H1 (cell line): ENCODE measurements at regions not wholly inside any gene's neighbourhood (a gene's known extent, or its start where the extent isn't known, plus 50 kb on each side); places are given as distances from the start of the nearest gene placed in this dataset.

Source experiments
- CTCF ChIA-PET: fragments of 300-600 bp; sonication (Branson Sonifier 250); formaldehyde crosslinking; loops from one replicate; lab custom pipeline; 2021; ENCODE audit not compliant: partially characterized antibody; lab: Charles Lee
- POLR2A ChIA-PET: fragments of 300-600 bp; sonication (Branson Sonifier 250); formaldehyde crosslinking; loops from one replicate; lab custom pipeline; 2021; ENCODE audit warnings: inconsistent platforms; ENCODE audit not compliant: partially characterized antibody; lab: Charles Lee
- DNase-seq, 2 experiments: peaks; one replicate each; pipeline versions ENCODE4 v3.0.0 to v3.0.0-alpha.2; 2010 to 2022; ENCODE audit warnings: low spot score in 2 of 2, low read depth in 1 of 2, mixed read lengths in 1 of 2
- FAIRE-seq: peaks from 2 replicates; lab custom pipeline; 2011; peaks lifted over from hg19 to GRCh38; lab: Jason Lieb, UNC
- H2AFZ ChIP-seq: 2 replicates; pipeline ENCODE4 v1.8.1; 2012; ENCODE audit warnings: low read length, inconsistent platforms
- H2AK5ac ChIP-seq: 2 replicates; pipeline ENCODE4 v1.6.1; 2013; ENCODE audit warnings: low read depth, low read length
- H2BK120ac ChIP-seq: replicated peaks from 2 replicates; pipeline ENCODE3; 2013; ENCODE audit warnings: low read depth, low read length, inconsistent platforms
- H2BK12ac ChIP-seq: 2 replicates; pipeline ENCODE4 v1.6.1; 2013; ENCODE audit warnings: low read depth, low read length
- H2BK15ac ChIP-seq: 2 replicates; pipeline ENCODE4 v1.6.1; 2013; ENCODE audit warnings: low read length
- H2BK20ac ChIP-seq: 2 replicates; pipeline ENCODE4 v1.6.1; 2013; ENCODE audit warnings: low read length
- H2BK5ac ChIP-seq: 2 replicates; pipeline ENCODE4 v1.6.1; 2013; ENCODE audit warnings: low read depth, low read length
- H3K14ac ChIP-seq: 2 replicates; pipeline ENCODE4 v1.6.1; 2013; ENCODE audit warnings: inconsistent platforms; ENCODE audit not compliant: insufficient read length
- H3K18ac ChIP-seq: 2 replicates; pipeline ENCODE4 v1.6.1; 2013; ENCODE audit warnings: low read length; ENCODE audit errors: extremely low read depth
- H3K23ac ChIP-seq: 2 replicates; pipeline ENCODE4 v1.6.1; 2013; ENCODE audit warnings: inconsistent platforms; ENCODE audit not compliant: insufficient read length
- H3K23me2 ChIP-seq: 2 replicates; pipeline ENCODE4 v1.6.1; 2013; ENCODE audit warnings: low read depth, low read length
- H3K27ac ChIP-seq: 2 replicates; pipeline ENCODE4 v1.6.1; 2011; ENCODE audit warnings: low read depth, low read length, inconsistent platforms
- H3K27me3 ChIP-seq, 4 experiments: replicated peaks in 1 of 4; 1 replicate in 1 of 4; 2 replicates in 3 of 4; pipeline versions ENCODE4 v1.6.1 to v1.8.1; 2011 to 2013; ENCODE audit warnings: low read length in 3 of 4, mild to moderate bottlenecking in 3 of 4, inconsistent platforms in 2 of 4, mixed read lengths in 2 of 4, moderate library complexity in 1 of 4; ENCODE audit not compliant: control insufficient read depth in 3 of 4, insufficient read depth in 3 of 4; ENCODE audit errors: extremely low read depth in 1 of 4
- H3K36me3 ChIP-seq, 4 experiments: 2 replicates each; pipeline versions ENCODE4 v1.6.1 to v1.8.1; 2011 to 2013; ENCODE audit warnings: mild to moderate bottlenecking in 4 of 4, low read length in 3 of 4, moderate library complexity in 2 of 4, control low read depth in 1 of 4, inconsistent platforms in 1 of 4; ENCODE audit not compliant: insufficient read depth in 4 of 4, control insufficient read depth in 2 of 4
- H3K4ac ChIP-seq: replicated peaks from 2 replicates; pipeline ENCODE3; 2013; ENCODE audit warnings: low read length, low read depth, mixed read lengths, inconsistent platforms; ENCODE audit not compliant: insufficient read length
- H3K4me1 ChIP-seq, 4 experiments: replicated peaks in 1 of 4; 1 replicate in 1 of 4; 2 replicates in 3 of 4; pipeline versions ENCODE4 v1.6.1 to v1.8.1; 2011 to 2013; ENCODE audit warnings: low read length in 3 of 4, inconsistent platforms in 2 of 4, mixed read lengths in 1 of 4; ENCODE audit not compliant: insufficient read depth in 4 of 4, control insufficient read depth in 3 of 4
- H3K4me2 ChIP-seq, 2 experiments: 2 replicates each; pipeline versions ENCODE4 v1.6.1 to v1.8.1; 2011 to 2013; ENCODE audit warnings: low read depth in 2 of 2, low read length in 2 of 2, control low read depth in 1 of 2, inconsistent platforms in 1 of 2, mild to moderate bottlenecking in 1 of 2; ENCODE audit not compliant: insufficient read depth in 1 of 2
- H3K4me3 ChIP-seq, 4 experiments: fragments of 200-600, 300-600 bp in 1 of 4; sonication (generic), shearing (Covaris generic), sonication (Bioruptor Twin) in 1 of 4; 2 replicates each; pipeline versions ENCODE4 v1.5.1 to v1.8.1; 2011 to 2016; ENCODE audit warnings: low read length in 4 of 4, low read depth in 3 of 4, control low read depth in 2 of 4, inconsistent platforms in 2 of 4, mild to moderate bottlenecking in 2 of 4, mixed read lengths in 1 of 4, moderate library complexity in 1 of 4; ENCODE audit not compliant: insufficient read depth in 2 of 4; ENCODE audit errors: extremely low read depth in 1 of 4
- H3K56ac ChIP-seq: replicated peaks from 2 replicates; pipeline ENCODE3; 2013; ENCODE audit warnings: low read depth, mild to moderate bottlenecking, mixed read lengths, low read length, inconsistent platforms; ENCODE audit not compliant: insufficient read length
- H3K79me1 ChIP-seq: 2 replicates; pipeline ENCODE4 v1.6.1; 2013; ENCODE audit warnings: low read depth, low read length, control low read depth
- H3K79me2 ChIP-seq, 2 experiments: 2 replicates each; pipeline versions ENCODE4 v1.6.1 to v1.8.1; 2012 to 2013; ENCODE audit warnings: low read length in 2 of 2, mild to moderate bottlenecking in 2 of 2, inconsistent platforms in 1 of 2; ENCODE audit not compliant: insufficient read depth in 2 of 2, control insufficient read depth in 1 of 2
- H3K9ac ChIP-seq, 4 experiments: replicated peaks in 1 of 4; 1 replicate in 1 of 4; 2 replicates in 3 of 4; pipeline versions ENCODE4 v1.6.1 to v1.8.1; 2011 to 2013; ENCODE audit warnings: low read depth in 3 of 4, low read length in 3 of 4, control low read depth in 2 of 4, mild to moderate bottlenecking in 2 of 4, moderate library complexity in 2 of 4, inconsistent platforms in 1 of 4; ENCODE audit errors: extremely low read depth in 1 of 4
- H3K9me3 ChIP-seq, 2 experiments: 2 replicates each; pipeline versions ENCODE4 v1.6.1 to v1.8.1; 2012 to 2013; ENCODE audit warnings: mild to moderate bottlenecking in 2 of 2, moderate library complexity in 2 of 2, control low read depth in 1 of 2, inconsistent platforms in 1 of 2, low read depth in 1 of 2, low read length in 1 of 2, mixed read lengths in 1 of 2; ENCODE audit not compliant: insufficient read depth in 2 of 2
- H4K20me1 ChIP-seq, 2 experiments: replicated peaks in 1 of 2; 2 replicates each; pipeline versions ENCODE3 to v1.8.1; 2011 to 2013; ENCODE audit warnings: inconsistent platforms in 2 of 2, low read length in 2 of 2, mild to moderate bottlenecking in 1 of 2; ENCODE audit not compliant: insufficient read depth in 2 of 2, control insufficient read depth in 1 of 2
- H4K5ac ChIP-seq: 2 replicates; pipeline ENCODE4 v1.6.1; 2013; ENCODE audit warnings: low read length, low read depth, mixed read lengths, inconsistent platforms; ENCODE audit not compliant: insufficient read length
- H4K8ac ChIP-seq: 2 replicates; pipeline ENCODE4 v1.8.0; 2013; ENCODE audit warnings: mild to moderate bottlenecking, moderate library complexity, low read length, inconsistent platforms; ENCODE audit not compliant: insufficient read depth; ENCODE audit errors: extremely low read depth
- H4K91ac ChIP-seq: replicated peaks from 2 replicates; pipeline ENCODE3; 2013; ENCODE audit warnings: low read length, mixed read lengths, inconsistent platforms; ENCODE audit not compliant: insufficient read length
- CHD1 ChIP-seq: IDR thresholded peaks from 2 replicates; pipeline ENCODE4 v1.6.1; 2012; ENCODE audit warnings: low read depth, low read length, improper control_type of control experiment
- CTCF ChIP-seq, 3 experiments: IDR thresholded peaks; 1 replicate in 2 of 3; 2 replicates in 1 of 3; pipeline versions ENCODE4 v1.5.1 to v1.6.1; 2011; ENCODE audit warnings: low read length in 3 of 3, mild to moderate bottlenecking in 3 of 3, inconsistent platforms in 2 of 3, low read depth in 1 of 3, moderate library complexity in 1 of 3; ENCODE audit not compliant: insufficient read depth in 1 of 3; ENCODE audit errors: control extremely low read depth in 1 of 3
- HDAC6 ChIP-seq: IDR thresholded peaks from one replicate; pipeline ENCODE4 v1.7.1; 2012; ENCODE audit warnings: low read depth, mild to moderate bottlenecking, inconsistent platforms, low read length, moderate library complexity
- MAX ChIP-seq: IDR thresholded peaks from 2 replicates; pipeline ENCODE4 v1.6.1; 2012; ENCODE audit warnings: inconsistent platforms
- RAD21 ChIP-seq, 2 experiments: IDR thresholded peaks in 1 of 2; conservative IDR thresholded peaks in 1 of 2; 2 replicates each; pipeline ENCODE4 v1.6.1; 2011; ENCODE audit warnings: low read depth in 2 of 2, low read length in 2 of 2, improper control_type of control experiment in 1 of 2, inconsistent platforms in 1 of 2, mild to moderate bottlenecking in 1 of 2, moderate library complexity in 1 of 2
- RBBP5 ChIP-seq: IDR thresholded peaks from 2 replicates; pipeline ENCODE4 v1.7.1; 2012; ENCODE audit warnings: low read depth, mild to moderate bottlenecking, inconsistent platforms, low read length, moderate library complexity, borderline replicate concordance
- RNF2 ChIP-seq: fragments of 200-900, 300-1000 bp; sonication (generic); IDR thresholded peaks from 2 replicates; pipeline ENCODE4 v1.7.1; 2016; ENCODE audit warnings: borderline replicate concordance, low read depth, mild to moderate bottlenecking, antibody characterized with exemption, low read length; ENCODE audit not compliant: poor library complexity, severe bottlenecking; ENCODE audit errors: missing control alignments
- SUZ12 ChIP-seq: fragments of 200-600 bp; sonication (generic); IDR thresholded peaks from 2 replicates; pipeline ENCODE4 v1.6.1; 2012; ENCODE audit warnings: mild to moderate bottlenecking, inconsistent platforms, low read length, moderate library complexity, mixed read lengths
- TBP ChIP-seq: IDR thresholded peaks from 2 replicates; pipeline ENCODE4 v1.6.1; 2011; ENCODE audit warnings: low read depth, low read length, improper control_type of control experiment
- TEAD4 ChIP-seq: IDR thresholded peaks from 2 replicates; pipeline ENCODE4 v1.6.1; 2012; ENCODE audit warnings: low read depth, low read length, inconsistent platforms, mixed read lengths
- ZNF274 ChIP-seq: IDR thresholded peaks from 2 replicates; pipeline ENCODE4 v1.7.0; 2012; ENCODE audit warnings: low read length, borderline replicate concordance; ENCODE audit errors: extremely low read depth
- WGBS, 2 experiments: shearing (Covaris generic) in 1 of 2; methylation state at CpG; one replicate each; pipeline versions ENCODE4 v1.1.6 to v1.1.7; 2013 to 2015; ENCODE audit warnings: low lambda C conversion rate in 2 of 2, mixed read lengths in 2 of 2, inconsistent platforms in 1 of 2, low coverage in 1 of 2, missing lambda C conversion rate in 1 of 2; ENCODE audit not compliant: insufficient replicate concordance in 2 of 2, insufficient coverage in 1 of 2, insufficient read length in 1 of 2; ENCODE audit errors: extremely low coverage in 1 of 2, missing lambda C conversion rate in 1 of 2; 5-methylcytosine and 5-hydroxymethylcytosine counted together

GRCh38 chr9:100652850-100653249 is 75.0 kb downstream of the CAVIN4 start:
- no peak overlapping the region for H4K91ac ChIP-seq
- no peak overlapping the region for H3K56ac ChIP-seq
- H2AFZ ChIP-seq, result no peak overlapping the region
- no peak overlapping the region for H3K4me2 ChIP-seq
- H3K79me1 ChIP-seq, result no peaks in the 10 kb centered on the region
- no peak overlapping the region for H4K5ac ChIP-seq
- no peak overlapping the region for H3K27ac ChIP-seq
- H3K27me3 ChIP-seq, result no peaks in the 10 kb centered on the region
- H3K79me2 ChIP-seq, result no peaks in the 10 kb centered on the region
- DNase-seq, result no peak
- no peak overlapping the region for H3K4me3 ChIP-seq
- no peak overlapping the region for H3K14ac ChIP-seq
- no peak overlapping the region for H3K9ac ChIP-seq
- H3K36me3 ChIP-seq, result no peaks in the 10 kb centered on the region
- peaks cover 17 to 20% of the 10 kb centered on the region in 2 experiments for H3K9me3 ChIP-seq
- no peak overlapping the region for H2AK5ac ChIP-seq
- no peaks in the 10 kb centered on the region for H3K4me1 ChIP-seq
- POLR2A ChIA-PET, result no interaction called here
- H3K23ac ChIP-seq, result no peak overlapping the region
- no peak overlapping the region for H2BK20ac ChIP-seq
- H4K20me1 ChIP-seq, result no peaks in the 10 kb centered on the region
- no peak overlapping the region for H2BK5ac ChIP-seq
- 96% methylated on average over 4 of the region's 4 CpGs; no CpG with 5 or more reads in 1 of the 2 experiments for WGBS, 2 experiments
- H2BK15ac ChIP-seq, result no peak overlapping the region
- CTCF ChIA-PET, result interaction anchor here (1.1 kb wide), 1 partner anchor 12 kb away, joined by 3 read pairs; no protein-coding TSS in a partner anchor
- no peak overlapping the region for H2BK120ac ChIP-seq
- no peaks in the 10 kb centered on the region for H3K23me2 ChIP-seq
- H4K8ac ChIP-seq, result no peak overlapping the region
- H3K4ac ChIP-seq, result no peak overlapping the region
- H2BK12ac ChIP-seq, result no peak overlapping the region
- no peak for FAIRE-seq
- H3K18ac ChIP-seq, result no peak overlapping the region
- TF ChIP-seq TBP (no peak), RNF2 (no peak), CTCF (IDR thresholded peaks at IDR 0.05; ENCODE audit: control extremely low read depth in 1 of 3, insufficient read depth in 1 of 3, low read depth in 1 of 3, low read length in 3 of 3) (no peak), TEAD4 (no peak), HDAC6 (no peak), MAX (no peak), CHD1 (no peak), SUZ12 (no peak), RBBP5 (no peak), RAD21 (IDR thresholded peaks at IDR 0.05 in 1 of 2, conservative IDR thresholded peaks at IDR 0.05 in 1 of 2; ENCODE audit: low read depth in 2 of 2, low read length in 2 of 2) (no peak), ZNF274 (no peak)
